HCT116 (cell line): ENCODE measurements at regions not wholly inside any gene's neighbourhood (a gene's known extent, or its start where the extent isn't known, plus 50 kb on each side); places are given as distances from the start of the nearest gene placed in this dataset.

Source experiments
- ATAC-seq: fragments of 200-7000 bp; cut with Tn5 transposase; 2 replicates; pipeline ENCODE4 v1.9.1; 2020; ENCODE audit warnings: mild to moderate bottlenecking, moderate library complexity
- BruUV-seq: library from RNA; stranded (reverse); fragments of 400-500 nt; replicated peaks from 2 replicates; lab custom pipeline; 2021; lab: Mats Ljungman, UMichigan
- CTCF ChIA-PET: fragments of 300-600 bp; sonication (Branson Sonifier 250); formaldehyde crosslinking; loops from one replicate; lab custom pipeline; 2021; ENCODE audit warnings: antibody characterized with exemption; lab: Charles Lee
- POLR2A ChIA-PET: fragments of 300-600, 350-600 bp; sonication (Branson Sonifier 250); formaldehyde crosslinking; loops from one replicate; lab custom pipeline; 2021; ENCODE audit warnings: antibody characterized with exemption; lab: Charles Lee
- RAD21 ChIA-PET, 2 experiments: fragments of 300-600 bp; sonication (Branson Sonifier 250); formaldehyde crosslinking; loops; one replicate each; lab custom pipeline; 2023; ENCODE audit warnings: low total read pairs in 2 of 2; ENCODE audit not compliant: uncharacterized antibody in 2 of 2, unreplicated experiment in 2 of 2, low non-redundant PET in 1 of 2; lab: Charles Lee
- DNase-seq: peaks from one replicate; pipeline ENCODE4 v3.0.0-alpha.2; 2010; ENCODE audit warnings: low read depth, low spot score
- H2AFZ ChIP-seq: fragments of 200-600 bp; shearing (Covaris generic), sonication (generic); 2 replicates; pipeline ENCODE4 v1.6.1; 2017; ENCODE audit warnings: low read depth, mixed run types, mixed read lengths, antibody characterized with exemption, low read length; ENCODE audit not compliant: poor library complexity, severe bottlenecking
- H3K27ac ChIP-seq: 2 replicates; pipeline ENCODE4 v1.5.1; 2012; ENCODE audit warnings: low read depth, low read length
- H3K27me3 ChIP-seq: fragments of 200-600 bp; sonication (generic); 2 replicates; pipeline ENCODE4 v1.6.1; 2016; ENCODE audit warnings: mixed run types, low read length, mixed read lengths; ENCODE audit not compliant: insufficient read depth
- H3K36me3 ChIP-seq, 2 experiments: fragments of 200-500 bp in 1 of 2; fragments of 200-600 bp in 1 of 2; sonication (Bioruptor generic) in 1 of 2; sonication (generic) in 1 of 2; 2 replicates each; pipeline versions ENCODE4 v1.5.1 to v1.6.1; 2014 to 2016; ENCODE audit warnings: low read length in 2 of 2, inconsistent platforms in 1 of 2, mixed read lengths in 1 of 2, mixed run types in 1 of 2; ENCODE audit not compliant: insufficient read depth in 2 of 2, control insufficient read depth in 1 of 2
- H3K4me1 ChIP-seq, 2 experiments: fragments of 200-600 bp in 1 of 2; sonication (generic) in 1 of 2; 2 replicates each; pipeline versions ENCODE4 v1.5.1 to v1.6.1; 2012 to 2017; ENCODE audit warnings: low read length in 2 of 2, inconsistent platforms in 1 of 2, mild to moderate bottlenecking in 1 of 2, mixed read lengths in 1 of 2, mixed run types in 1 of 2, moderate library complexity in 1 of 2; ENCODE audit not compliant: insufficient read depth in 2 of 2, control insufficient read depth in 1 of 2
- H3K4me2 ChIP-seq: fragments of 200-600 bp; sonication (generic); 2 replicates; pipeline ENCODE4 v1.6.1; 2017; ENCODE audit warnings: mixed run types, low read length, mixed read lengths
- H3K4me3 ChIP-seq, 2 experiments: fragments of 200-600 bp in 1 of 2; sonication (generic) in 1 of 2; replicated peaks in 1 of 2; 2 replicates each; pipeline ENCODE4 v1.5.1; 2011 to 2016; ENCODE audit warnings: low read length in 2 of 2, control low read depth in 1 of 2, low read depth in 1 of 2, mild to moderate bottlenecking in 1 of 2, mixed read lengths in 1 of 2, mixed run types in 1 of 2
- H3K79me2 ChIP-seq: fragments of 200-600 bp; sonication (generic); 2 replicates; pipeline ENCODE4 v1.6.1; 2017; ENCODE audit warnings: mild to moderate bottlenecking, mixed run types, low read length, moderate library complexity, mixed read lengths; ENCODE audit not compliant: insufficient read depth
- H3K9ac ChIP-seq: fragments of 200-600 bp; sonication (generic); 2 replicates; pipeline ENCODE4 v1.6.1; 2016; ENCODE audit warnings: low read length, mixed read lengths
- H3K9me2 ChIP-seq: fragments of 200-600 bp; sonication (generic), shearing (Covaris generic); 2 replicates; pipeline ENCODE4 v1.6.1; 2017; ENCODE audit warnings: mixed run types, mild to moderate bottlenecking, moderate library complexity; ENCODE audit not compliant: insufficient read depth
- H3K9me3 ChIP-seq, 2 experiments: fragments of 200-500 bp in 1 of 2; fragments of 200-600 bp in 1 of 2; sonication (Bioruptor generic) in 1 of 2; sonication (generic) in 1 of 2; 2 replicates each; pipeline ENCODE4 v1.6.1; 2014 to 2017; ENCODE audit warnings: low read length in 2 of 2, mixed read lengths in 2 of 2, inconsistent platforms in 1 of 2, low read depth in 1 of 2, mild to moderate bottlenecking in 1 of 2, mixed run types in 1 of 2, moderate library complexity in 1 of 2; ENCODE audit not compliant: control insufficient read depth in 1 of 2, insufficient read depth in 1 of 2
- H4K20me1 ChIP-seq: fragments of 200-600 bp; sonication (generic), shearing (Covaris generic); 2 replicates; pipeline ENCODE4 v1.6.1; 2017; ENCODE audit warnings: mixed run types, mild to moderate bottlenecking, moderate library complexity; ENCODE audit not compliant: insufficient read depth
- ATF3 ChIP-seq: IDR thresholded peaks from 2 replicates; pipeline ENCODE4 v1.6.1; 2012
- CBX3 ChIP-seq: IDR thresholded peaks from 2 replicates; pipeline ENCODE4 v1.6.1; 2012; ENCODE audit warnings: low read depth
- CEBPB ChIP-seq: IDR thresholded peaks from 2 replicates; pipeline ENCODE4 v1.6.1; 2012; ENCODE audit warnings: low read depth
- CTCF ChIP-seq, 3 experiments: fragments of 200-600 bp in 1 of 3; sonication (generic) in 1 of 3; IDR thresholded peaks in 2 of 3; conservative IDR thresholded peaks in 1 of 3; 2 replicates each; pipeline ENCODE4 v1.5.1; 2012 to 2017; ENCODE audit warnings: low read depth in 2 of 3, low read length in 2 of 3, antibody characterized with exemption in 1 of 3, borderline replicate concordance in 1 of 3, control low read depth in 1 of 3, mild to moderate bottlenecking in 1 of 3, mixed read lengths in 1 of 3, mixed run types in 1 of 3, moderate library complexity in 1 of 3; ENCODE audit not compliant: insufficient read depth in 1 of 3
- EGR1 ChIP-seq: IDR thresholded peaks from 2 replicates; pipeline ENCODE4 v1.6.1; 2012; ENCODE audit warnings: low read depth
- ELF1 ChIP-seq: IDR thresholded peaks from 2 replicates; pipeline ENCODE4 v1.6.1; 2012; ENCODE audit warnings: low read depth, borderline replicate concordance
- EZH2 ChIP-seq: fragments of 200-600 bp; sonication (generic); IDR thresholded peaks from 2 replicates; pipeline ENCODE4 v1.6.1; 2017; ENCODE audit warnings: antibody characterized with exemption, mixed run types
- EZH2phosphoT487 ChIP-seq: fragments of 200-600 bp; IDR thresholded peaks from 2 replicates; pipeline ENCODE4 v1.6.1; 2018; ENCODE audit warnings: antibody characterized with exemption, borderline replicate concordance
- FOSL1 ChIP-seq: IDR thresholded peaks from 2 replicates; pipeline ENCODE4 v1.6.1; 2012; ENCODE audit warnings: low read depth
- JUND ChIP-seq: IDR thresholded peaks from 2 replicates; pipeline ENCODE4 v1.6.1; 2012
- MAX ChIP-seq: IDR thresholded peaks from 2 replicates; pipeline ENCODE4 v1.6.1; 2012
- POLR2A ChIP-seq: IDR thresholded peaks from 2 replicates; pipeline ENCODE4 v1.7.0; 2011; ENCODE audit warnings: borderline replicate concordance; ENCODE audit not compliant: insufficient read depth, insufficient read length; ENCODE audit errors: extremely low read depth
- RAD21 ChIP-seq: IDR thresholded peaks from 2 replicates; pipeline ENCODE4 v1.6.1; 2012; ENCODE audit warnings: low read depth, mild to moderate bottlenecking
- SIN3A ChIP-seq: IDR thresholded peaks from 2 replicates; pipeline ENCODE4 v1.6.1; 2012; ENCODE audit warnings: low read depth
- SP1 ChIP-seq: IDR thresholded peaks from 2 replicates; pipeline ENCODE4 v1.6.1; 2012; ENCODE audit warnings: low read depth
- SRF ChIP-seq: IDR thresholded peaks from 2 replicates; pipeline ENCODE4 v1.6.1; 2012; ENCODE audit warnings: low read depth
- TCF7L2 ChIP-seq: IDR thresholded peaks from 2 replicates; pipeline ENCODE4 v1.7.0; 2011; ENCODE audit warnings: borderline replicate concordance, inconsistent platforms; ENCODE audit not compliant: insufficient read depth, insufficient read length; ENCODE audit errors: extremely low read depth
- YY1 ChIP-seq: IDR thresholded peaks from 2 replicates; pipeline ENCODE4 v1.6.1; 2011; ENCODE audit warnings: low read length, low read depth, moderate library complexity, mild to moderate bottlenecking; ENCODE audit not compliant: insufficient replicate concordance; ENCODE audit errors: extremely low read depth
- ZBTB33 ChIP-seq: IDR thresholded peaks from 2 replicates; pipeline ENCODE4 v1.6.1; 2011; ENCODE audit warnings: mild to moderate bottlenecking, low read length, moderate library complexity; ENCODE audit not compliant: insufficient replicate concordance; ENCODE audit errors: extremely low read depth
- intact Hi-C: fragments of 100-400 bp; cut with micrococcal nuclease; formaldehyde crosslinking; loops from 2 replicates; pipeline ENCODE4 v1.10.0; 2022

- TF ChIP-seq ZBTB33 (no peak), YY1 (no peak), EGR1 (no peak), RAD21 (no peak), CEBPB (no peak), CBX3 (no peak), SIN3A (no peak), EZH2 (no peak), SP1 (no peak)
Observed at GRCh38 chrX:7263330-7263729, 115.4 kb upstream of the PUDP start (continued).

- H3K9me3 ChIP-seq: no peaks in the 10 kb centered on the region
- CTCF ChIA-PET: no interaction called here
- H2AFZ ChIP-seq: no peak overlapping the region
- H3K4me2 ChIP-seq: no peak overlapping the region
- no peak overlapping the region for H3K4me3 ChIP-seq
- H3K79me2 ChIP-seq: no peaks in the 10 kb centered on the region
- TF ChIP-seq ELF1: no peak
- no peak for TF ChIP-seq EZH2
- no peak for TF ChIP-seq FOSL1
- no peak for TF ChIP-seq CTCF (IDR thresholded peaks at IDR 0.05 in 2 of 3, conservative IDR thresholded peaks at IDR 0.05 in 1 of 3; ENCODE audit: borderline replicate concordance in 1 of 3, insufficient read depth in 1 of 3, low read depth in 2 of 3, low read length in 2 of 3)
- no peak for TF ChIP-seq JUND
- no peak for TF ChIP-seq ATF3
- TF ChIP-seq ZBTB33: no peak
- TF ChIP-seq SRF: no peak
- TF ChIP-seq CEBPB: no peak
- no peak for TF ChIP-seq RAD21
- no peak for TF ChIP-seq POLR2A
- no peak for TF ChIP-seq TCF7L2
- no peak for TF ChIP-seq CBX3
- TF ChIP-seq EZH2phosphoT487: no peak
- no peak for TF ChIP-seq MAX
- ATAC-seq (no peak), DNase-seq (no peak)
- intact Hi-C loops: no loop called here
- H3K27ac ChIP-seq: no peak overlapping the region
- no peaks in the 10 kb centered on the region for H3K27me3 ChIP-seq
- RAD21 ChIA-PET: no interaction called here
- no TSS peak for BruUV-seq
- H3K9ac ChIP-seq: no peak overlapping the region
- no peaks in the 10 kb centered on the region for H3K9me2 ChIP-seq
- POLR2A ChIA-PET: no interaction called here
- no peaks in the 10 kb centered on the region for H3K36me3 ChIP-seq
- H4K20me1 ChIP-seq: no peaks in the 10 kb centered on the region
- H3K4me1 ChIP-seq: no peaks in the 10 kb centered on the region
Observed at GRCh38 chrX:7262551-7262950, 114.6 kb upstream of the PUDP start.
